Lung (tissue), 11 donors: ENCODE measurements at regions not wholly inside any gene's neighbourhood (a gene's known extent, or its start where the extent isn't known, plus 50 kb on each side); places are given as distances from the start of the nearest gene placed in this dataset.

Source experiments
- ATAC-seq: fragments of 200-7000 bp; cut with Tn5 transposase; one replicate; pipeline ENCODE4 v1.9.1; 2020; ENCODE audit warnings: moderate number of reproducible peaks; ENCODE audit not compliant: insufficient read depth, low FRiP score
- DNase-seq, 3 donors: peaks; one replicate each; pipeline ENCODE4 v3.0.0-alpha.2; 2013 to 2017
- H3K27ac ChIP-seq, 2 donors: one replicate each; pipeline ENCODE4 v1.5.1; 2013; ENCODE audit warnings: mild to moderate bottlenecking in 2 of 2, moderate library complexity in 2 of 2, control low read depth in 1 of 2, inconsistent platforms in 1 of 2, low read depth in 1 of 2, low read length in 1 of 2
- H3K27me3 ChIP-seq, 3 donors: one replicate each; pipeline ENCODE4 v1.5.1; 2013; ENCODE audit warnings: low read length in 2 of 3; ENCODE audit not compliant: control insufficient read depth in 3 of 3, insufficient read depth in 3 of 3
- H3K36me3 ChIP-seq, 4 donors: one replicate each; pipeline ENCODE4 v1.5.1; 2013; ENCODE audit warnings: low read length in 4 of 4, mild to moderate bottlenecking in 1 of 4, moderate library complexity in 1 of 4; ENCODE audit not compliant: control insufficient read depth in 4 of 4, insufficient read depth in 4 of 4
- H3K4me1 ChIP-seq, 5 donors: one replicate each; pipeline ENCODE4 v1.5.1; 2013; ENCODE audit warnings: low read length in 5 of 5, mild to moderate bottlenecking in 2 of 5, moderate library complexity in 1 of 5; ENCODE audit not compliant: control insufficient read depth in 5 of 5, insufficient read depth in 5 of 5
- H3K4me3 ChIP-seq: one replicate; pipeline ENCODE4 v1.5.1; 2013; ENCODE audit warnings: mild to moderate bottlenecking, control low read depth, moderate library complexity
- H3K9ac ChIP-seq, 2 donors: one replicate each; pipeline ENCODE4 v1.5.1; 2013; ENCODE audit warnings: low read length in 2 of 2, control low read depth in 1 of 2; ENCODE audit not compliant: insufficient read depth in 1 of 2
- H3K9me3 ChIP-seq, 4 donors: one replicate each; pipeline ENCODE4 v1.5.1; 2013; ENCODE audit warnings: low read length in 3 of 4, mild to moderate bottlenecking in 1 of 4, moderate library complexity in 1 of 4; ENCODE audit not compliant: control insufficient read depth in 4 of 4, insufficient read depth in 3 of 4
- WGBS, 2 donors: extraction: QIAGEN DNeasy Blood & Tissue Kit; methylation state at CpG; one replicate each; pipeline ENCODE4 v1.1.7; 2013; 5-methylcytosine and 5-hydroxymethylcytosine counted together
- TF ChIP-seq, protein P1 (sequence below): IDR thresholded peaks from 2 replicates; pipeline ENCODE4 v1.5.1; 2012; ENCODE audit warnings: mild to moderate bottlenecking; ENCODE audit errors: control extremely low read depth, extremely low read depth
- donor health status: control.
- donor health status: control.
- donor health status: Bipolar disorder and iron deficiency.
- donor health status: healthy.
- donor health status: DM: yes; HTN: yes; CAD: no.

DNA sequence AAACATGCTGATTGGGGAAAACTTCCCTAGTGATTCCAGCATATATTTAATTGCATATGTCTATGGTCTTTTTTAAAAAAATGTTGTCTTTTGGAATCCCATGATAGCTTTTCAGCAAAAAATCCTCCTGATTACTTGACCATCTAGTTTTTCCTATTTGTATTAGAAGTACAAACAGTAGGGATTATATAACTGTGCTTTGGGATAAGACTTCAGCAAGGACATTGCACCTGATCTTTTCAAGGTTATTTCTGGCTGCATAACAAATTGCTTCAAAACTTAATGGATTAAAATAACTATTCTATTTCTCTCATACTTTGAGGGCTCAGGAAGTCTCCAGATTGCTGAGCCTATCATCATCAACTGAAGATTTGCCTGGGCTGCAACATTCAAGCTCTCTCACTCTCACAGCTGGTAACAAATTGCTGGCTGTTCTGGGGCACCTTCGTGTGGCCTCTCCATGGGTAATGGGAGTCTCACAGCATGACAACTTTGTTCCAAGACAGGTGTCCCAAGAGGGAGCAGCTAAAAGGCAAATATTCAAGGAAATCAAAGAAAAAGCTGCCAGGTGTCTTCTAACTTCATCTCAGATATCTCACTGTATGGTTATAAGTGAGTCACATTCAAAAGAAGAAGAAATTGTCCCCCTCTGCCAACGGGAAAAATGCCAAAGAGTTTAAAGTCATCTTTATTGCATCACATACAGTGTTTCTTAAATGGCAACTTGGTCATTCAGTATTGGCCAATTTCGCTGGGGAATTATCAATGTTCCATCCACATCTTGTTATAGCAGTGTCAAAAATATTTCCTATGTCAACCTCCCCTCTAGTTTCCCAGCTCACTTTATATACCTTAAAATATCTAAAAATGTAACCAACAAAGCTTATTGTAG lies 644.5 kb upstream of the GRM7 start:
- Histone ChIP-seq H3K27ac (no peak overlapping the region), H3K36me3 (no peaks in the 10 kb centered on the region), H3K27me3 (no peaks in the 10 kb centered on the region), H3K4me3 (no peak overlapping the region), H3K4me1 (no peaks in the 10 kb centered on the region), H3K9me3 (no peaks in the 10 kb centered on the region), H3K9ac (no peak overlapping the region)
- DNase-seq (no peak), ATAC-seq (no peak)
- TF ChIP-seq, protein P1, sequence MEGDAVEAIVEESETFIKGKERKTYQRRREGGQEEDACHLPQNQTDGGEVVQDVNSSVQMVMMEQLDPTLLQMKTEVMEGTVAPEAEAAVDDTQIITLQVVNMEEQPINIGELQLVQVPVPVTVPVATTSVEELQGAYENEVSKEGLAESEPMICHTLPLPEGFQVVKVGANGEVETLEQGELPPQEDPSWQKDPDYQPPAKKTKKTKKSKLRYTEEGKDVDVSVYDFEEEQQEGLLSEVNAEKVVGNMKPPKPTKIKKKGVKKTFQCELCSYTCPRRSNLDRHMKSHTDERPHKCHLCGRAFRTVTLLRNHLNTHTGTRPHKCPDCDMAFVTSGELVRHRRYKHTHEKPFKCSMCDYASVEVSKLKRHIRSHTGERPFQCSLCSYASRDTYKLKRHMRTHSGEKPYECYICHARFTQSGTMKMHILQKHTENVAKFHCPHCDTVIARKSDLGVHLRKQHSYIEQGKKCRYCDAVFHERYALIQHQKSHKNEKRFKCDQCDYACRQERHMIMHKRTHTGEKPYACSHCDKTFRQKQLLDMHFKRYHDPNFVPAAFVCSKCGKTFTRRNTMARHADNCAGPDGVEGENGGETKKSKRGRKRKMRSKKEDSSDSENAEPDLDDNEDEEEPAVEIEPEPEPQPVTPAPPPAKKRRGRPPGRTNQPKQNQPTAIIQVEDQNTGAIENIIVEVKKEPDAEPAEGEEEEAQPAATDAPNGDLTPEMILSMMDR, result no peak
- 49 to 63% methylated on average over 3 of the region's 3 CpGs for WGBS, 2 donors

DNA sequence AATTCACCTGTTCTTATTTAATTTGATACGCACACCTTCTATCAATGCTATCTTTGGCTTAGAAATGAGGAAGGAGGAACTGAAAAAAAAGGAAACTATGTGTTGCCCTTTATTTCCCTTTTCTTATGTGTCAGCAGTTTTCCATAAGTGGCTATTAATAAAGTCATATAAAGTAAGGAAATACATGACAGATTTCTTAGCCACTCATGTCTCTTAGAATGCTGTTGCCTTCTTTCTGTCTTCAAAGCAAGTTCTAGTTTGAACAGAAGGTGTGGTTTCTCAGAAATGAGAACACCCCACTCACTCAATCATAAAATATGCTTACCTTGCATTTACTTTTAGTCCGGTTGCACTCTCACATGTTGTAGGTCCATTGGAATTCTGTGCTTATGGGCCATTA lies 640.5 kb upstream of the GRM7 start:
- WGBS, 2 donors, result 30 to 31% methylated on average over 2 of the region's 2 CpGs
- no peak overlapping the region for H3K9ac ChIP-seq
- H3K27ac ChIP-seq, result no peak overlapping the region
- TF ChIP-seq, protein P1, result no peak
- no peak for ATAC-seq
- no peaks in the 10 kb centered on the region for H3K27me3 ChIP-seq
- no peaks in the 10 kb centered on the region for H3K36me3 ChIP-seq
- H3K4me3 ChIP-seq, result no peak overlapping the region
- no peaks in the 10 kb centered on the region for H3K4me1 ChIP-seq
- no peaks in the 10 kb centered on the region for H3K9me3 ChIP-seq
- no peak for DNase-seq

DNA sequence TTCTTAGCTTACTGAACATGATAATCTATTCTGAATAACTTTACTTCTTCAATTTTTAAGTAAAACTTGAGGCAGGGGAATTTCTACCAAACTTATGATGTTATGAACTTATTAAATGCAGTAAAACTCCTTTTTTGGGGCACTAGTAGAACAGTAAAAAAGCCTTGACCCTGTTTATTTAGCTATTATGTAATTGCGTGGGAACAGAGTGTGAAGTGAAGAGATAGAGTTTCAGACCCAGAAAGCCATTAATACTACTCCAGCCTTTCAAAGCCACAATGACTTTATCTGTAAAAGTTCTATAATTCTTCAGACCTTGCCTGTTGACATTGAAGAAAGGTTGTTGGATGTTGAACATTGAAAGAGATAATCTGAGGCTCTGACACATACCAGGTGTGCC lies 638.8 kb upstream of the GRM7 start:
- TF ChIP-seq, protein P1, result no peak
- H3K9ac ChIP-seq, result no peak overlapping the region

More for the DNA sequence above, 638.8 kb upstream of the GRM7 start:
- H3K9me3 ChIP-seq, result no peaks in the 10 kb centered on the region
- no peaks in the 10 kb centered on the region for H3K27me3 ChIP-seq
- 54 to 73% methylated on average over 1 of the region's 1 CpG for WGBS, 2 donors
- no peak overlapping the region for H3K4me3 ChIP-seq
- DNase-seq, result no peak
- no peaks in the 10 kb centered on the region for H3K36me3 ChIP-seq
- H3K27ac ChIP-seq, result no peak overlapping the region
- no peak for ATAC-seq
- H3K4me1 ChIP-seq, result no peaks in the 10 kb centered on the region
